LNCaP clone FGC (cell line): ENCODE measurements at regions not wholly inside any gene's neighbourhood (a gene's known extent, or its start where the extent isn't known, plus 50 kb on each side); places are given as distances from the start of the nearest gene placed in this dataset.
"Not testable (repeated sequence)": the region's sequence is repeated elsewhere in the genome, so short reads cannot be mapped to it uniquely, and the experiment has no call there.

Experiments used
- DNase-seq: peaks from one replicate; pipeline ENCODE4 v3.0.0-alpha.2; 2011; ENCODE audit warnings: low read depth
- H3K4me3 ChIP-seq: 2 replicates; pipeline ENCODE4 v1.5.1; 2011; ENCODE audit warnings: mild to moderate bottlenecking, low read depth, low read length, control low read depth
- TF ChIP-seq, protein P1 (sequence below): IDR thresholded peaks from 2 replicates; pipeline ENCODE4 v1.5.1; 2012; ENCODE audit warnings: mild to moderate bottlenecking; ENCODE audit not compliant: control insufficient read depth, insufficient read depth; ENCODE audit errors: extremely low read depth

DNA sequence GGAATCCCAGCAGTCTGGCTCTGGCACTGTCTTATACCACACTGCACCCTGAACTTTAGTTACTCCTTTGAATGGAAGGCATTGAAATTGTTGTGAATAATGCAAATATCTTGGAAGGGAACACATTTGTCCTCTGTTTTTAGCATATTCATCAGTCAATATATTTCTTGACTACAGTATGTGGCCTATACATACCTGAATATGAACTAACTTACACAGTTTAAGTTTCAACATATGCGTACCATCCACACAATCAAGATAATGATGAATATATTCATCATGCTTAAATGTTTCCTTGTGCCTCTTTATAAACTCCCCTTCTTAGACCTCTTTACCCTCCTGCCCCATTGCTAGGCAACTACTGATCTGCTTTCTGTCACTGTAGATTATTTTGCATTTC lies 145.7 kb upstream of the ESX1 start:
- no peak overlapping the region for H3K4me3 ChIP-seq
- TF ChIP-seq, protein P1, sequence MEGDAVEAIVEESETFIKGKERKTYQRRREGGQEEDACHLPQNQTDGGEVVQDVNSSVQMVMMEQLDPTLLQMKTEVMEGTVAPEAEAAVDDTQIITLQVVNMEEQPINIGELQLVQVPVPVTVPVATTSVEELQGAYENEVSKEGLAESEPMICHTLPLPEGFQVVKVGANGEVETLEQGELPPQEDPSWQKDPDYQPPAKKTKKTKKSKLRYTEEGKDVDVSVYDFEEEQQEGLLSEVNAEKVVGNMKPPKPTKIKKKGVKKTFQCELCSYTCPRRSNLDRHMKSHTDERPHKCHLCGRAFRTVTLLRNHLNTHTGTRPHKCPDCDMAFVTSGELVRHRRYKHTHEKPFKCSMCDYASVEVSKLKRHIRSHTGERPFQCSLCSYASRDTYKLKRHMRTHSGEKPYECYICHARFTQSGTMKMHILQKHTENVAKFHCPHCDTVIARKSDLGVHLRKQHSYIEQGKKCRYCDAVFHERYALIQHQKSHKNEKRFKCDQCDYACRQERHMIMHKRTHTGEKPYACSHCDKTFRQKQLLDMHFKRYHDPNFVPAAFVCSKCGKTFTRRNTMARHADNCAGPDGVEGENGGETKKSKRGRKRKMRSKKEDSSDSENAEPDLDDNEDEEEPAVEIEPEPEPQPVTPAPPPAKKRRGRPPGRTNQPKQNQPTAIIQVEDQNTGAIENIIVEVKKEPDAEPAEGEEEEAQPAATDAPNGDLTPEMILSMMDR = no peak
- DNase-seq = no peak

DNA sequence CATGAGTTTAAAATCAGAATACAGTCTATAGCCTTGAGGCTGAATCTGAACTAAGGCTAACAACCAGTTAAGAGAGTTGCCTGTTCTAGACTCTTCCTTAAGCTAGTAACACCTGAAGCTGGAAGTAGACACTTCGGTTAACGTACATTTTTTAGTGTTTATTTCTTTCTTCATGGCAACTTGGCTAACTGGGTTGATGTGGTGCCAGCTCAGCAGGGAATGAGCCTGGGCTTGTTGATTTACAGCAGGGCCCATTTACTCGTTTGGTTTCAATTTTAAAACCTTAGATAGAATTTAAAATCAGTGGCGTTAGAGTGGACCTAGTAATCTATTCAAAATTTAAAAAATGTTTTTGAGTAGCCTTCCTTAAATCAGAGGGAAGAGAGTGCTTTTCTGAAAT lies 137.6 kb upstream of the ESX1 start:
- TF ChIP-seq, protein P1 = no peak
- DNase-seq = no peak
- H3K4me3 ChIP-seq = no peak overlapping the region

DNA sequence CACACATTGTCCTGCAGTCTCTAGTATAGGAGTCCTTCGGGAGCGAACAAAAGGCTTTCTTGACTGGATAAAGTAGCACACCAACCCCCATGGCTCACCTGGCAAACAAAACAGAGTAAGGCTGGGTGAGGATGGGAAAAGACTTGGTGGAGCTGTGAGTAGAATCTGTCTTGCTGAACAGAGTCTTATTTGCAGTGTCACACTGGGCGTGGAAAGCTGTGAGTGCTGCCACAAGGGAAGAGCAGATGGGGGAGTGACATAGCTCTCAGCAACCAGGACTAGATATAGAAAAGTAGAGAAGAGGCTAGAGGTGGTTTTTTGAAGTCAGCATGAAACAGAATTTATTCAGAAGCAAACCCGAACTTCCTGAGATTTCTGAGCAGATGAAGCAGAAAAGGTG lies 137.2 kb upstream of the ESX1 start:
- no peak for DNase-seq
- H3K4me3 ChIP-seq = no peak overlapping the region
- TF ChIP-seq, protein P1 = no peak

DNA sequence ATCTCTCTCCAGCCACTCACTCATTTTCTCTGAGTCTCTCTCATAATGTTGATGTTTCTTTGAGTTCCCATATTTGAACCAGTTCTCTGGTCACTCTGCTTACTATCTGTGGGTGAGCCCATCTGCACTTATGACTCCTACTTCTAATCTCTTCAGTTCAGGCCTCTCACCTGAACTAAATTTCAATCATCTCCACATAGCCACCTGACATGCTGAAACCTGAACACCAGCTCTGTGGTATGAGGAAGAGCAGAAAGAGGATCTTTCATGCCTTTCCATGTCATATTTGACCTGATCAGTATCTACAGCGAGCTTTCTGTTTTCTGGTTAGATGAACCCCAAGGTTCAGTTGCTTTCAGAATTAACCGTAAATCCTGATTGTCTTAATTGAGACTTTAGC lies 122.2 kb upstream of the ESX1 start:
- TF ChIP-seq, protein P1 = no peak
- no peak overlapping the region for H3K4me3 ChIP-seq
- DNase-seq = no peak

DNA sequence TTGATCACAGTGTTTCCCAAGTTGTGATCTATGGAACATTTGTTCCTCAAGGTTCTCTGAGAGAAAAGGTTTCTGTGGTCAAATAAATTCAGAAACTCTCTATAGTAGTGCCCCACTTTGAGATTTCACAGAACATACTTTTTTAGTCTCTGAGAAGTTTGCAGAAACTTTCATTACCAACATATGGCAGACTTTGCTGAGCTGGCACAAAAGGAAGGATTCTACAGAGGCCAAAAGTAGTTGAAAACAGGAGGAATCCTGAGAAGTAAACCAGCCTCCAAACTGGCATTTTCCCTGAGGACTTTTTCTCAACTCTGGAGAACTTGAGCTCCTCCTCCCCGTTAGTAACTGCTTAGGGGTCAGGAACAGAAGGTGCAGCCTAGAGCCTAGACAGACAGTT lies 117.8 kb upstream of the ESX1 start:
- TF ChIP-seq, protein P1 = no peak

DNA sequence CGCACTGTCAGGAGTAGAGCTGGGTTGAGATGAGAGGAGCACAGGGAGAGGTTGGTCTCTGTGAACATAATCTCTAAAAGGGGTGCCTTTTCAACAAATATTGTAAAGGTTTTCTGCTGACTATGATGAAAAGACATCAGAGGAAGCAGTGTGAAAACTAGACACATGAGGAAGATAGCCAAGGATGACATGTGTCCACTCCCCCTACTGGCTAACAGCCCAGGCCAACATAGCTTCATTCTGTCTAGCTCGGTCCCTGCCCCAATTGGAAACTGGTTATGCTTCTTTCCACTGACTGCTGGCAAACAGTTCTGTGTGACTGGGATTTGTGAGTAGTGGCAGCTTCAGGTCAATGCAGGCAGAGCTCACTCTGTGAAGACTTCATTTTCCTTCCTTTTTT lies 115.4 kb upstream of the ESX1 start:
- TF ChIP-seq, protein P1 = 0 out of 2 replicates have a peak, but pooled peaks have one; percentile 5
- H3K4me3 ChIP-seq = no peak overlapping the region
- peak; percentile 77 for DNase-seq

More for the DNA sequence above, 117.8 kb upstream of the ESX1 start:
- H3K4me3 ChIP-seq = no peak overlapping the region
- DNase-seq = no peak

DNA sequence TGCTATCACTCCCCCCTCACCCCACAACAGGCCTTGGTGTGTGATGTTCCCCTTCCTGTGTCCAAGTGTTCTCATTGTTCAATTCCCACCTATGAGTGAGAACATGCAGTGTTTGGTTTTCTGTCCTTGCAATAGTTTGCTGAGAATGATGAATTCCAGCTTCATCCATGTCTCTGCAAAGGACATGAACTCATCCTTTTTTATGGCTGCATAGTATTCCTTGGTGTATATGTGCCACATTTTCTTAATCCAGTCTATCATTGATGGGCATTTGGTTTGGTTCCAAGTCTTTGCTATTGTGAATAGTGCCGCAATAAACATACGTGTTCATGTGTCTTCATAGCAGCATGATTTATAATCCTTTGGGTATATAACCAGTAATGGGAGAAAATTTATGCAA lies 106.0 kb upstream of the ESX1 start:
- not testable (repeated sequence) for DNase-seq, H3K4me3 ChIP-seq
